Thyroid gland (tissue), 4 donors: ENCODE measurements at regions not wholly inside any gene's neighbourhood (a gene's known extent, or its start where the extent isn't known, plus 50 kb on each side); places are given as distances from the start of the nearest gene placed in this dataset.

Experiments used
- DNase-seq, 2 donors: peaks; one replicate each; pipeline ENCODE4 v3.0.0-alpha.2; 2019
- H3K27ac ChIP-seq, 3 donors: fragments of 200-600 bp; sonication (generic); 1 replicate in 2 of 3; 2 replicates in 1 of 3; pipeline ENCODE4 v1.5.1; 2016 to 2019; ENCODE audit warnings: mild to moderate bottlenecking in 1 of 3, moderate library complexity in 1 of 3
- H3K27me3 ChIP-seq: fragments of 200-600 bp; sonication (generic); one replicate; pipeline ENCODE4 v1.5.1; 2019
- H3K36me3 ChIP-seq, 2 donors: fragments of 200-600 bp; sonication (generic); one replicate each; pipeline ENCODE4 v1.5.1; 2016 to 2019
- H3K4me1 ChIP-seq, 2 donors: fragments of 200-600 bp; sonication (generic); one replicate each; pipeline ENCODE4 v1.5.1; 2017 to 2019
- H3K4me3 ChIP-seq, 3 donors: fragments of 200-600 bp; sonication (generic); replicated peaks in 1 of 3; 1 replicate in 2 of 3; 2 replicates in 1 of 3; pipeline ENCODE4 v1.5.1; 2016; ENCODE audit warnings: mild to moderate bottlenecking in 1 of 3
- H3K9me3 ChIP-seq: fragments of 200-600 bp; sonication (generic); one replicate; pipeline ENCODE4 v1.5.1; 2017
- POLR2A ChIP-seq, 2 donors: fragments of 450-650 bp; IDR thresholded peaks; one replicate each; pipeline ENCODE4 v1.6.1; 2017; ENCODE audit warnings: antibody characterized with exemption in 2 of 2, mild to moderate bottlenecking in 2 of 2, moderate library complexity in 1 of 2
- WGBS, 2 donors: methylation state at CpG; one replicate each; pipeline ENCODE4 v1.1.5; 2017; 5-methylcytosine and 5-hydroxymethylcytosine counted together
- intact Hi-C: fragments of 100-400 bp; cut with DNase I; formaldehyde crosslinking; loops from one replicate; pipeline ENCODE4 v1.15.1; 2023
- TF ChIP-seq, protein P1 (sequence below), 6 experiments: fragments of 200-600 bp in 3 of 6; fragments of 450-650 bp in 3 of 6; sonication (generic) in 3 of 6; IDR thresholded peaks; one replicate each; pipeline ENCODE4 v1.5.1; 2016 to 2019; ENCODE audit warnings: antibody characterized with exemption in 6 of 6, mild to moderate bottlenecking in 2 of 6, inconsistent platforms in 1 of 6, moderate library complexity in 1 of 6

GRCh38 chr4:155543126-155543765 lies 123.4 kb upstream of the GUCY1A1 start:
- no peaks in the 10 kb centered on the region for H3K4me1 ChIP-seq
- no peak for DNase-seq
- no peak overlapping the region for H3K27ac ChIP-seq
- H3K9me3 ChIP-seq = no peaks in the 10 kb centered on the region
- intact Hi-C loops = no loop called here
- no peaks in the 10 kb centered on the region for H3K27me3 ChIP-seq
- H3K4me3 ChIP-seq = no peak overlapping the region
- WGBS, 2 donors = 74 to 78% methylated on average over 3 of the region's 3 CpGs
- no peak for TF ChIP-seq POLR2A (IDR thresholded peaks at IDR 0.05)
- TF ChIP-seq, protein P1, sequence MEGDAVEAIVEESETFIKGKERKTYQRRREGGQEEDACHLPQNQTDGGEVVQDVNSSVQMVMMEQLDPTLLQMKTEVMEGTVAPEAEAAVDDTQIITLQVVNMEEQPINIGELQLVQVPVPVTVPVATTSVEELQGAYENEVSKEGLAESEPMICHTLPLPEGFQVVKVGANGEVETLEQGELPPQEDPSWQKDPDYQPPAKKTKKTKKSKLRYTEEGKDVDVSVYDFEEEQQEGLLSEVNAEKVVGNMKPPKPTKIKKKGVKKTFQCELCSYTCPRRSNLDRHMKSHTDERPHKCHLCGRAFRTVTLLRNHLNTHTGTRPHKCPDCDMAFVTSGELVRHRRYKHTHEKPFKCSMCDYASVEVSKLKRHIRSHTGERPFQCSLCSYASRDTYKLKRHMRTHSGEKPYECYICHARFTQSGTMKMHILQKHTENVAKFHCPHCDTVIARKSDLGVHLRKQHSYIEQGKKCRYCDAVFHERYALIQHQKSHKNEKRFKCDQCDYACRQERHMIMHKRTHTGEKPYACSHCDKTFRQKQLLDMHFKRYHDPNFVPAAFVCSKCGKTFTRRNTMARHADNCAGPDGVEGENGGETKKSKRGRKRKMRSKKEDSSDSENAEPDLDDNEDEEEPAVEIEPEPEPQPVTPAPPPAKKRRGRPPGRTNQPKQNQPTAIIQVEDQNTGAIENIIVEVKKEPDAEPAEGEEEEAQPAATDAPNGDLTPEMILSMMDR (IDR thresholded peaks at IDR 0.05) = no peak
- no peaks in the 10 kb centered on the region for H3K36me3 ChIP-seq

- H3K4me1 ChIP-seq = no peaks in the 10 kb centered on the region
- no peak overlapping the region for H3K27ac ChIP-seq
- WGBS, 2 donors = 92 to 95% methylated on average over 3 of the region's 3 CpGs
- no peak overlapping the region for H3K4me3 ChIP-seq
- no peaks in the 10 kb centered on the region for H3K27me3 ChIP-seq
- H3K9me3 ChIP-seq = no peaks in the 10 kb centered on the region
- DNase-seq = no peak
- intact Hi-C loops = no loop called here
- no peaks in the 10 kb centered on the region for H3K36me3 ChIP-seq
- TF ChIP-seq, protein P1 (IDR thresholded peaks at IDR 0.05) = no peak
- TF ChIP-seq POLR2A (IDR thresholded peaks at IDR 0.05) = no peak
Observed at GRCh38 chr4:155542415-155542814, 124.2 kb upstream of the GUCY1A1 start.

DNA sequence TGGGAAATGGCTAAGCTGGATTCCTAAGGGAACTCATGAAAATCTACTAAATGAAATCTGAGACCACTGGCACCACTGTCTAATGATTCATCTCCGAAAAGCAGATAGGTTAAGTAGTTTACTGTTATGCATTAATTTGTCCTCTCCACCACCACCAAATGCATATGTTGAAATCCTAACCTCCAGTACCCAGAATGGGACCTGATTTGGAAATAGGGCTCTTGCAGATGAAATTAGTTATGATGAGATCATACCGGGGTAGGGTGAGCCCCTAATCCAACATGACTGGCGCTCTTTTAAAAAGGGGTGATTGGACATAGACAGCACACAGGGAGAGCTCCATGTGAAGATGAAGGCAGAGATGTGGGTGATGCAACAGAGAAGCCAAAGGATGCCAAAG lies 124.9 kb upstream of the GUCY1A1 start:
- no peak for TF ChIP-seq POLR2A (IDR thresholded peaks at IDR 0.05)
- TF ChIP-seq, protein P1 (IDR thresholded peaks at IDR 0.05) = no peak
- Histone ChIP-seq H3K27ac (no peak overlapping the region), H3K4me1 (no peaks in the 10 kb centered on the region), H3K27me3 (no peaks in the 10 kb centered on the region), H3K4me3 (no peak overlapping the region), H3K9me3 (no peaks in the 10 kb centered on the region), H3K36me3 (no peaks in the 10 kb centered on the region)
- no peak for DNase-seq
- WGBS, 2 donors = 94 to 95% methylated on average over 3 of the region's 3 CpGs
- intact Hi-C loops = no loop called here

GRCh38 chr4:155540698-155541097 lies 126.0 kb upstream of the GUCY1A1 start:
- TF ChIP-seq, protein P1 (IDR thresholded peaks at IDR 0.05) = no peak
- TF ChIP-seq POLR2A (IDR thresholded peaks at IDR 0.05) = no peak
- intact Hi-C loops = no loop called here
- H3K4me3 ChIP-seq = no peak overlapping the region
- no peaks in the 10 kb centered on the region for H3K4me1 ChIP-seq
- no peaks in the 10 kb centered on the region for H3K36me3 ChIP-seq
- no peaks in the 10 kb centered on the region for H3K9me3 ChIP-seq
- 93 to 98% methylated on average over 7 of the region's 7 CpGs for WGBS, 2 donors
- H3K27ac ChIP-seq = no peak overlapping the region
- no peaks in the 10 kb centered on the region for H3K27me3 ChIP-seq
- no peak for DNase-seq

GRCh38 chr4:155539746-155540145 lies 126.9 kb upstream of the GUCY1A1 start:
- Histone ChIP-seq H3K4me1 (no peaks in the 10 kb centered on the region), H3K36me3 (no peaks in the 10 kb centered on the region), H3K9me3 (no peaks in the 10 kb centered on the region), H3K27me3 (no peaks in the 10 kb centered on the region), H3K4me3 (no peak overlapping the region), H3K27ac (no peak overlapping the region)
- 63 to 87% methylated on average over 3 of the region's 3 CpGs for WGBS, 2 donors
- DNase-seq = no peak
- intact Hi-C loops = no loop called here
- TF ChIP-seq, protein P1 (IDR thresholded peaks at IDR 0.05) = no peak
